Osteocyte (in vitro differentiated cells): ENCODE measurements at regions not wholly inside any gene's neighbourhood (a gene's known extent, or its start where the extent isn't known, plus 50 kb on each side); places are given as distances from the start of the nearest gene placed in this dataset.

Source experiments
- DNase-seq: peaks from one replicate; pipeline ENCODE4 v3.0.0; 2021; ENCODE audit warnings: mixed read lengths; ENCODE audit not compliant: unreplicated experiment; ENCODE audit errors: extremely low spot score
- H3K27ac Mint-ChIP-seq: one replicate; pipeline ENCODE4 v1.8.0; 2021; ENCODE audit warnings: mild to moderate bottlenecking, mixed read lengths; ENCODE audit not compliant: unreplicated experiment
- H3K27me3 Mint-ChIP-seq: one replicate; pipeline ENCODE4 v1.8.0; 2021; ENCODE audit warnings: mixed read lengths; ENCODE audit not compliant: unreplicated experiment
- H3K36me3 Mint-ChIP-seq: one replicate; pipeline ENCODE4 v1.8.0; 2021; ENCODE audit warnings: mixed read lengths; ENCODE audit not compliant: unreplicated experiment
- H3K4me1 Mint-ChIP-seq: one replicate; pipeline ENCODE4 v1.8.0; 2021; ENCODE audit warnings: mixed read lengths; ENCODE audit not compliant: unreplicated experiment
- H3K4me3 Mint-ChIP-seq: one replicate; pipeline ENCODE4 v1.8.0; 2021; ENCODE audit warnings: mild to moderate bottlenecking, moderate library complexity, mixed read lengths; ENCODE audit not compliant: unreplicated experiment
- H3K9me3 Mint-ChIP-seq: one replicate; pipeline ENCODE4 v1.8.0; 2021; ENCODE audit warnings: mixed read lengths; ENCODE audit not compliant: unreplicated experiment
- CTCF ChIP-seq: fragments of 200-600 bp; sonication (generic); IDR thresholded peaks from 2 replicates; pipeline ENCODE4 v1.5.0; 2021; ENCODE audit warnings: antibody characterized with exemption, mild to moderate bottlenecking, moderate library complexity

- peaks cover 3% of the 10 kb centered on the region for H3K9me3 Mint-ChIP-seq
- H3K4me1 Mint-ChIP-seq, result no peaks in the 10 kb centered on the region
- no peaks in the 10 kb centered on the region for H3K27me3 Mint-ChIP-seq
- no peaks in the 10 kb centered on the region for H3K36me3 Mint-ChIP-seq
- DNase-seq, result no peak
- H3K4me3 Mint-ChIP-seq, result no peak overlapping the region
- TF ChIP-seq CTCF, result no peak
- no peak overlapping the region for H3K27ac Mint-ChIP-seq
Measured at GRCh38 chr16:75928295-75928694, 202.0 kb upstream of the CPHXL start.

GRCh38 chr16:75929046-75929445 lies 202.8 kb upstream of the CPHXL start:
- no peak for TF ChIP-seq CTCF
- Mint-ChIP-seq H3K4me3 (no peak overlapping the region), H3K9me3 (peaks cover 3% of the 10 kb centered on the region), H3K27ac (no peak overlapping the region), H3K36me3 (no peaks in the 10 kb centered on the region), H3K4me1 (no peaks in the 10 kb centered on the region), H3K27me3 (no peaks in the 10 kb centered on the region)
- DNase-seq, result no peak

- H3K9me3 Mint-ChIP-seq, result peaks cover 3% of the 10 kb centered on the region
- no peaks in the 10 kb centered on the region for H3K27me3 Mint-ChIP-seq
- no peak for DNase-seq
- no peak overlapping the region for H3K4me3 Mint-ChIP-seq
- H3K27ac Mint-ChIP-seq, result no peak overlapping the region
- no peak for TF ChIP-seq CTCF
- no peaks in the 10 kb centered on the region for H3K36me3 Mint-ChIP-seq
- H3K4me1 Mint-ChIP-seq, result no peaks in the 10 kb centered on the region
Measured at GRCh38 chr16:75931043-75931442, 204.8 kb upstream of the CPHXL start.

GRCh38 chr16:75931970-75932369 lies 205.7 kb upstream of the CPHXL start:
- H3K9me3 Mint-ChIP-seq, result peaks cover 3% of the 10 kb centered on the region
- no peak for TF ChIP-seq CTCF
- H3K4me1 Mint-ChIP-seq, result no peaks in the 10 kb centered on the region
- no peaks in the 10 kb centered on the region for H3K36me3 Mint-ChIP-seq
- no peak overlapping the region for H3K4me3 Mint-ChIP-seq
- H3K27me3 Mint-ChIP-seq, result no peaks in the 10 kb centered on the region
- no peak for DNase-seq
- H3K27ac Mint-ChIP-seq, result no peak overlapping the region

- H3K36me3 Mint-ChIP-seq, result no peaks in the 10 kb centered on the region
- DNase-seq, result no peak
- H3K27me3 Mint-ChIP-seq, result no peaks in the 10 kb centered on the region
Measured at GRCh38 chr16:75938818-75939217, 212.5 kb upstream of the CPHXL start.

More at GRCh38 chr16:75938818-75939217, 212.5 kb upstream of the CPHXL start:
- Mint-ChIP-seq H3K4me1 (no peaks in the 10 kb centered on the region), H3K27ac (no peak overlapping the region), H3K4me3 (no peak overlapping the region), H3K9me3 (no peaks in the 10 kb centered on the region)
- no peak for TF ChIP-seq CTCF
